ENCODE measurements at regions not wholly inside any gene's neighbourhood (a gene's known extent, or its start where the extent isn't known, plus 50 kb on each side); places are given as distances from the start of the nearest gene placed in this dataset.
"Not testable (repeated sequence)": the region's sequence is repeated elsewhere in the genome, so short reads cannot be mapped to it uniquely, and the experiment has no call there.

- DNase-seq, result no peak
Observed at GRCh38 chr3:112765531-112765930, 81.1 kb downstream of the CD200R1L start.

- DNase-seq, result no peak
Observed at GRCh38 chr3:112763258-112763657, 83.4 kb downstream of the CD200R1L start.

- peak; percentile 88 for DNase-seq
Observed at GRCh38 chr3:112761062-112761638, 85.5 kb downstream of the CD200R1L start.

GRCh38 chr3:112759681-112760080 is 87.0 kb downstream of the CD200R1L start:
- peak; percentile 16 for DNase-seq

DNA sequence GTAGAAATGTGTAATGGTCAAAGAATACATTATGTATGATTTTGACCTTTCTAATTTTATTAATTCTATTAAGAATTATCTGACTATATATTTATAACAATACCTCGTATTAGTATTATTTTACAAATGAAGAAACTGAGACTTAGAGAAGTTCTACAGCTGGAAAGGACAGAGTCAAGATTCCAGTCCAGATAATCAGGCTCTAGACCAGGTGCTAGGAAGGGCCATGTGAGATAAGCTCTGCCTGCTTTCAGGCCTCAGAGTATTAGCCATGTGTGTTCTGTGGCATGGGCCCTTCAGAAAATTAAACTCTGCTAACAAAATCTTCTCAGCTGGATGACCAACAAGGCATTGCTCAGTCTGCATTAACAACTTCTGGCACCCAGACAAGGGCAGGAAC is 87.5 kb downstream of the CD200R1L start:
- no peak for DNase-seq

DNA sequence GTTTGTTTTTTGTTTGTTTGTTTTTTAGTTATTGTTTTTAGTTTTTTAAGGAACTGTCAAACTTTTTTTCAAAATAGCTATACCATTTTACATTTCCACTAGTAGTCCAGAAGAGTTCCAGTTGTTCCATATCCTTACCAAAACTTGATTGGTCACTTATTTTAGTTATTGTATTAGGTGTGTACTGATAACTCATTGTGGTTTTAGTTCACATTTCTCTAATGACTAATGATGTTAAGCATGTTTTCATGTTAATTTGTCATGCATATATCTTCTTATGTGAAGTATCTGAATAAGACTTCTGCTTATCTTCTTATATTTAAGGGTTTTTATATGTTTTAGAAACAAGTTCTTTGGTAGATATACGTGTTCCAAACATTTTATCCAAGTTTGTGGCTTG is 89.5 kb downstream of the CD200R1L start:
- no peak for DNase-seq

- no peak for DNase-seq
Observed at GRCh38 chr3:112755845-112756613, 90.6 kb downstream of the CD200R1L start.

DNA sequence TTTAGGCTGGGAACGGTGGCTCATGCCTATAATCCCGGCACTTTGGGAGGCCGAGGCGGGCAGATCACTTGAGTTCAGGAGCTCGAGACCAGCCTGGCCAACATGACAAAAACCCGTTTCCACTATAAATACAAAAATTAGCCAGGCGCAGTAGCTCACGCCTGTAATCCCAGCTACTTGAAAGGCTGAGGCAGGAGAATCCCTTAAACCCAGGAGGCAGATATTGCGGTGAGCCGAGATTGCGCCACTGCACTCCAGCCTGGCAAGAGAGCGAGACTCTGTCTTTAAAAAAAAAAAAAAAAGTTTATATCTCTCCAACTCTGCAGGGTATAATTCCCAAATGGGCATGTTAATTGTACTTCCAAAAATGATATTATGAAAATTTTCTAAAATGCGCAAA is 91.6 kb downstream of the CD200R1L start:
- not testable (repeated sequence) for DNase-seq

DNA sequence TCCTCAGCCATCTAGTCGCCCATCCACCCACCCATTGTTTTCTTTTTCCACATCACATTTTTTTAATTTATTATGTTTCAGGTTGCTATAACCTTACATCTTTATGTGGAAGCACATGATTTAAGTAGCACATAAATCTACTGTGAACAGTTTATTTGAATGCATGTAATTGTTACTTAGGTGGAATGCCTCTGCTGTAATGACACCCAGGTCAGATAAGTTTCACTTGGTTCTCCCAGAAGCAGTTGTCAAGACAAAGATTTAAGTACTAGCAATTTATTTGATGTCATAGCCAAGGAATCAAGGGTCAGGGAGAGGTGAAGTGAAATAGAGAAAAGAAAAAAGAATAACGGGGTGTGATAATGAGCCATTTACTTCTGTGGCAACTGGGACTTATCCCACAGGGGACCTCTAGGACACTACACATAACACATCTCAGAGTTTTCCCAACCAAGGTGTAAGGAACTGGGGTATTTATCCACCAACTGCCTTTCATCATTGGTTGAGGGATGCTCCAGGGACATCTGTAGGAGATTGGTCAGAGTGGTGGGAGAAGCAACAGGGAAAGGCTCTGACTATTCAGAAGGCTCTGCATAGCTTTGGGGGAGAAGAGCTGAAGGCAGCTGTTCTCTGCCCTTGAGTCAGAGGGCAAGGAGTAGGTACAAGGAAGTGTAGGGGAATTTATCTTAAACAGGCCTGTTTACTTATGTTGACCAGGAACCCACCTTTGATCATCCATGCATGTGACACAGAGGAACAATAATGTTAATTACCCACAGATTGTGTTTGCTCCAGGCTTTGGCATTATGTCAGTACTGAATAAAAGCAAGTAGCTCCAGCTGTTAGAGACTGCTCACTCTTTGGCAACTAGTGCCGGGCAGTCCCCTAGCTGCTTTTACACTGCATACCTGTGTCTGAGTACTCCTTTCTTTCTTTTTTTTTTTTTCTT is 94.8 kb downstream of the CD200R1L start:
- no peak for DNase-seq

- no peak for DNase-seq
Observed at GRCh38 chr3:112751061-112751460, 95.6 kb downstream of the CD200R1L start.

- no peak for DNase-seq
Observed at GRCh38 chr3:112747624-112748023, 99.0 kb downstream of the CD200R1L start.

DNA sequence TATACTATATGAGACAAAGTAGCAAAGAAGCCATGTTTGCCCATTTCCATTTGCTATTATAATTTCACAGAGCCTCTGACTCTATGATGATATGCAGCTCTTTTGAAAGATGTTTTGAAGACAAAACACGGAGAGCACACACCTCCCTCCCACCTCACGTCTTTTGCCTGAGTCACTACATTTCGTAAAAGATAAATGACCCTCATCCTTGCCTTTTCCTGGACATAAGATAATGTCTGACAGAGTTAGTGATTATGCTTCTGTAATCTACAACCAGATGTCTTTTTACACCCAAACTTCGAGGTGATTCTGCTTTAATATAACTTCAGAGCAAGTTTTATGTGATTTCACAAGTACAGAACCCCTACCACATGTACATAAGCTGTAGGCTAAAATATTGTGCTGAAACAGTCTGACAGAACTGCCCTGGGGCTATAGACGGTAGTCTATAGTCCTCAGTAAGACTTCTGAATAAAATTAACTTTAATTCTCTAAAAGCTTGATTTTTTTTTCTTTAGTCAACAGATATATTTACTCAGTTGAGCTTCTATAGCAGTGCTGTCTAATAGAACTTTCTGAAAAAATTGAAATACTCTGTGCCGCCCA is 99.9 kb downstream of the CD200R1L start:
- DNase-seq, result peak; percentile 21

DNA sequence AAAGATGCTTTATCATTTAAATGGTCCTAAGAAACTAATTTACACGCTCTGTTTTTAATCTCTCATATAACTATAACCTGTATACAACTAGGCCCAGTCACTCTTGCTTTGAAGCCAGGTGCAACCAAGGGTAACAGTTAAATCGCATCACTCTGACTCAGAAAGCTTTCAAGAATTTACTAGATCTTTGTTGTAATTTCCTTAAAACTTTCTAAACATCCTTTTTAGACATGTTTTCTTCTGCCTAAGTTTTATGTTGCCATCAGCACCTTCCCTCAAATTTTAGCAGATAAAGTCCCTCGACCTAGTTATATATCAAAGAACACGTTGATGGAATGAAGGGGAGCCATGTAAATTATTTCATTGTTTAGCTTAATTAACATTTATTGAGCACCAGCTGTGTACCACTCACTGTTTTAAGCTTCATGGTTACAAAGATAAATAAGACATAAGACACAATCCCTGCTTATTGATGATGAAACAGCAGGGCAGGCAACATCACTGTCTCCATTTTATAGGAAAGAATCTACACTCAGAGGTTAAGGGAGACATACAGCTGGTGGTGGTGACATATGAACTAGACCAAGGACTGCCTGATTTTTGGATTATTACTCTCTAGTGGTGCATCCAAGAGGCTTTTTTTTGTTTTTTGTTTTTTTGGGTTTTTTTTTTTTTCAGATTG is 101.0 kb downstream of the CD200R1L start:
- no peak for DNase-seq

DNA sequence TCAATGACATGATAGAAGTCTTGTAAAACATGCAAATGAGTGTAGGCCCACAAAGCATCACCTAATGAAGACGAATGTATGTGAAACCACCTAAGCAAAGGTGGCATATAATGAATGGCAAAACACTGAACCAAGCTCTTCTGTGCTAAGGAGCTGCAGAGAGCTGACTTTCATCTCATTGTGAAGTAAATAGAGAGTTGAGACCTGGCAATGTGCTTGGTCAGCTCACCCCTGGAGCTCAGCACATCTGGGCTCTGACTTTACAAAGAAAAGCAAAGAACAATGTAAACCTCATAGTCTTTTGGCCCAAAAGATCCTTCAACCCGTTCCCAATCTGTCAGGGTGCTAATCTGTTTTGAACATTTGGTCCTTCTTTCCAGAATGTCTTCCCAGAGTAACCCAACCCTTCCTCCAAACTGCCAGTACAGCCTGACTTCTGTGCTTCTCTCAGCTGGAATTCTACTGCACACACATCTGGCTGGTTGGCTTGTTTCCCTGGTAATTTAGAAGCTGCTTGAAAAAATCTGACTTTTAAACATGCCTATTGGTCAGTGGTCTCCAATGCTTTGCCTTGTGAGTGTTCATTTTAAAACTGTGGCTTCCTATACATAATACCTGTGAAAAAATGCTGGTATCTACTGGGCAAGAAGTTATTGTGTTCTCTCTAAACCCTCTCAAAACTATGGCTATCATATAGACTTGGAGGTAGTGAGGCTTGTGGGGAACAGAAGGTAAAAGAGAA is 101.7 kb downstream of the CD200R1L start:
- no peak for DNase-seq

- no peak for DNase-seq
Observed at GRCh38 chr3:112744106-112744505, 102.6 kb downstream of the CD200R1L start.

DNA sequence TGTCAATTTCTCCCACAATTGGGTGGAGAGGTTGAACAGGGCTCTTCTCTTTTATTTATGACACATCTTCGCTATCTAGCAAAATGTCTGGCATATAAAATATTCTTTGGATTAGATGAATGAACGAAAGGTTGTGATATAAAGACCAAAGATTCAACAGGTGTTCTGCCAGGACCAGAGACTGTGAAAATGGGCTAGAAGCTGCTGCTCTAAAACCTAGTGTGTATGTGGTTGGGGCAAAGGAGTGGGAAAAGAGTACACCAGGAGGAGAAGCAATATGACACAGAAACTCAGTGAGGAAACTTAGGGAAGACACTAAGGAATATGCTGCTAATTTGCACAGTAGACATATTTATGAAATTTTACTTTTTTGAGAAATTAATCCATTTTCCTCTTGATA is 102.0 kb upstream of the CCDC80 start:
- no peak for DNase-seq

DNA sequence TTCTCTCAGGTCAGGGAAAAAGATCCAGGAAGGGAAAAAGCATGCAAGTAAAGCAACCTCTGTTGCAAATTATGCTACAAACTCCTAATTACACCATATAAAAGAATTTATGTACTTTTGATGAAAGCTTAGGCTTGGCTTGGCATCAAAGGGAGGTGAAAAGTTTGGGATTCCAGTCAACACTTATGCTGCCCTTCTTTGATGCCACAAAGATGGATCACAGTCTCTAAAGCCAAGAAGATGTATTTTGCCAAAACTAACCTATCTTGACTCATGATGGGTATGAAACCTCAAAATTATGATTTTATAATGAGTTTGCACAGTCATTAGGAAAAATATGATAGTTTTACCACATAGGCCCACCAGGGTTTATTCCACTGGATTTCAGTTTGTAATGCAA is 101.0 kb upstream of the CCDC80 start:
- no peak for DNase-seq

DNA sequence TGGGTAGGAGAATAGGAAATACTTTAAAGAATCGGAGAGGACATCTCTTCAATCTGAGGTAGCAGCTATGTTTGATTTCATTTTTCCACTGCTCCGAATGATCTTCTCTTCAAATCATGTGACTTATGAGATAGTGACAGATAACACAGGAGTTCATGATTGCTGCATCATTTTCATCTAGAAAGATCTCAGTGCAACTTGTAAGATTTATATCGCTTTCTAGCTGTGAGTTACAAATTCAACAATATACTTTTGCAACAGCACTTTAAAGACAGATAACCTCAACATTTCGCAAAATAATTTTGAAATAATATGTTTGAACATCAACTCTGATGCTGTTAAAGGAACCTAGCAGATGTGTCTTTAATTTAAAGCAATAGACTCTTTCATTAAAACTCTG is 99.9 kb upstream of the CCDC80 start:
- DNase-seq, result no peak

- DNase-seq, result peak; percentile 66
Observed at GRCh38 chr3:112739252-112739965, 98.5 kb upstream of the CCDC80 start.

DNA sequence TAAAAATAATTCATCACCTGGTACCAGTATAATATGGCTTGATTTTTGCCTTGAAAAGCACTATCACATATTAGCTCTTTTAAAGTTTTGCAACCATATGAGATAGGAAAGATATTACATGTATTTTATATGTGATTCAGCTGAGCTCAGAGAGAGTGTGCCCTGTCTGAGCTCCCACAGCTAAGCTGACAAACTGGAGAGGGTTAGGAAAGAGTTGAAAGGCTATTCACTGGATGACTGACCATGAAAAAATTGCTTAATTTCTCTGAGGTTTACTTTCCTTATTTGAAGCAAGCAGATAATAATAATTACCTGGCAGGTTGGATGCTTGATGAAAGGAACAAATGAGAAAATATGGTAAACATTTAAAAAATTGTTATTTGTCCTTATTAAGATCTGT is 97.4 kb upstream of the CCDC80 start:
- no peak for DNase-seq
